Stomach (tissue), 4 donors: ENCODE measurements at regions not wholly inside any gene's neighbourhood (a gene's known extent, or its start where the extent isn't known, plus 50 kb on each side); places are given as distances from the start of the nearest gene placed in this dataset.

Experiments used
- POLR2A ChIP-seq, 4 donors: fragments of 450-650 bp; IDR thresholded peaks; one replicate each; pipeline ENCODE4 v1.6.1; 2016; ENCODE audit warnings: antibody characterized with exemption in 4 of 4, control low read depth in 2 of 4, mild to moderate bottlenecking in 1 of 4, moderate library complexity in 1 of 4
- POLR2AphosphoS5 ChIP-seq, 3 donors: sonication (generic); formaldehyde crosslinking; IDR thresholded peaks; one replicate each; pipeline ENCODE4 v1.6.1; 2016; ENCODE audit warnings: antibody characterized with exemption in 3 of 3
- TF ChIP-seq, protein P1 (sequence below), 7 experiments: fragments of 450-650 bp in 4 of 7; fragments of 200-600 bp in 3 of 7; sonication (generic) in 3 of 7; IDR thresholded peaks; one replicate each; pipeline ENCODE4 v1.5.1; 2016 to 2019; ENCODE audit warnings: antibody characterized with exemption in 7 of 7, control low read depth in 2 of 7, mild to moderate bottlenecking in 1 of 7

DNA sequence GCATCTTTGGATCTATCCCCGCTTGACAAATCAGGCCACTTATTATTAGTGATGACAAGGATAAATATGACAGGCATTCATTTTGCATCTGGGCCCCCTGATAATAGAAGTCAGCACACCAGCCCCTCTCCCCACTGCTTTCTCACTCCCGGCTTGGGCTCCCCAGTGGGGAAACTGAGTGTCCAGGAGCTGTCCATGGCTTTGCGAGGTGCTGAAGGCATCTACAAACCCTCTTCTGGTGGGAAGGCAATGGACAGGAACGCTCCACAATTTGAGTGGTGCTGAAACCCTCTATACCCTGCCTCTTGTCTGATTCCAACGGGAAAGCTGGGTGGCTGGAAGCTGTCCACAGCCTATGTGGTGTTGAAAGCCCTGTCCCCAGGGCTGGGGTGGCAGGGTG, 61.7 kb upstream of the PCBD1 start:
- no peak for TF ChIP-seq POLR2A (IDR thresholded peaks at IDR 0.05)
- no peak for TF ChIP-seq POLR2AphosphoS5 (IDR thresholded peaks at IDR 0.05)
- TF ChIP-seq, protein P1, sequence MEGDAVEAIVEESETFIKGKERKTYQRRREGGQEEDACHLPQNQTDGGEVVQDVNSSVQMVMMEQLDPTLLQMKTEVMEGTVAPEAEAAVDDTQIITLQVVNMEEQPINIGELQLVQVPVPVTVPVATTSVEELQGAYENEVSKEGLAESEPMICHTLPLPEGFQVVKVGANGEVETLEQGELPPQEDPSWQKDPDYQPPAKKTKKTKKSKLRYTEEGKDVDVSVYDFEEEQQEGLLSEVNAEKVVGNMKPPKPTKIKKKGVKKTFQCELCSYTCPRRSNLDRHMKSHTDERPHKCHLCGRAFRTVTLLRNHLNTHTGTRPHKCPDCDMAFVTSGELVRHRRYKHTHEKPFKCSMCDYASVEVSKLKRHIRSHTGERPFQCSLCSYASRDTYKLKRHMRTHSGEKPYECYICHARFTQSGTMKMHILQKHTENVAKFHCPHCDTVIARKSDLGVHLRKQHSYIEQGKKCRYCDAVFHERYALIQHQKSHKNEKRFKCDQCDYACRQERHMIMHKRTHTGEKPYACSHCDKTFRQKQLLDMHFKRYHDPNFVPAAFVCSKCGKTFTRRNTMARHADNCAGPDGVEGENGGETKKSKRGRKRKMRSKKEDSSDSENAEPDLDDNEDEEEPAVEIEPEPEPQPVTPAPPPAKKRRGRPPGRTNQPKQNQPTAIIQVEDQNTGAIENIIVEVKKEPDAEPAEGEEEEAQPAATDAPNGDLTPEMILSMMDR (IDR thresholded peaks at IDR 0.05): no peak
